H1 (cell line): ENCODE measurements at regions not wholly inside any gene's neighbourhood (a gene's known extent, or its start where the extent isn't known, plus 50 kb on each side); places are given as distances from the start of the nearest gene placed in this dataset.

Experiments
- CHD7 ChIP-seq: fragments of 300-600 bp; sonication (generic); IDR thresholded peaks from 2 replicates; pipeline ENCODE4 v1.7.1; 2012; ENCODE audit warnings: low read length, moderate library complexity, mild to moderate bottlenecking, inconsistent platforms; ENCODE audit not compliant: insufficient replicate concordance
- FOSL1 ChIP-seq: IDR thresholded peaks from 2 replicates; pipeline ENCODE4 v1.6.1; 2011; ENCODE audit warnings: mild to moderate bottlenecking, low read depth, low read length, moderate library complexity; ENCODE audit not compliant: insufficient read depth
- HDAC6 ChIP-seq: IDR thresholded peaks from one replicate; pipeline ENCODE4 v1.7.1; 2012; ENCODE audit warnings: low read depth, mild to moderate bottlenecking, inconsistent platforms, low read length, moderate library complexity
- MAX ChIP-seq: IDR thresholded peaks from 2 replicates; pipeline ENCODE4 v1.6.1; 2012; ENCODE audit warnings: inconsistent platforms
- ZNF274 ChIP-seq: IDR thresholded peaks from 2 replicates; pipeline ENCODE4 v1.7.0; 2012; ENCODE audit warnings: low read length, borderline replicate concordance; ENCODE audit errors: extremely low read depth

- no peak for TF ChIP-seq CHD7
- TF ChIP-seq HDAC6, result no peak
- TF ChIP-seq ZNF274, result no peak
- TF ChIP-seq FOSL1, result no peak
- no peak for TF ChIP-seq MAX
Measured at GRCh38 chr15:53034767-53035245, 244.7 kb upstream of the ONECUT1 start (continued).
